ENCODE measurements at regions not wholly inside any gene's neighbourhood (a gene's known extent, or its start where the extent isn't known, plus 50 kb on each side); places are given as distances from the start of the nearest gene placed in this dataset.
"Not testable (repeated sequence)": the region's sequence is repeated elsewhere in the genome, so short reads cannot be mapped to it uniquely, and the experiment has no call there.

- Histone ChIP-seq H3K4me3 (IDR thresholded peaks at IDR 0.05; ENCODE audit: insufficient read depth, low read depth, low read length) (no peak overlapping the region), H3K27ac (no peak overlapping the region), H3K36me3 (ENCODE audit: insufficient read depth) (no peaks in the 10 kb centered on the region), H3K4me1 (ENCODE audit: low read depth, poor library complexity, severe bottlenecking) (no peaks in the 10 kb centered on the region), H4K20me1 (ENCODE audit: insufficient read depth) (no peaks in the 10 kb centered on the region), H3K27me3 (ENCODE audit: insufficient read depth, low read depth) (no peaks in the 10 kb centered on the region), H3K79me2 (ENCODE audit: insufficient read depth, low read depth) (no peaks in the 10 kb centered on the region), H3K9ac (no peak overlapping the region), H3K4me2 (no peak overlapping the region), H2AFZ (ENCODE audit: low read depth) (no peak overlapping the region)
- TF ChIP-seq CTCF (conservative IDR thresholded peaks at IDR 0.05; ENCODE audit: low read depth, low read length), result no peak
These were observed 99.5 kb downstream of the FMR1NB start for GRCh38 chrX:148080593-148080992.

- no peaks in the 10 kb centered on the region for H3K79me2 ChIP-seq (ENCODE audit: insufficient read depth, low read depth)
These were observed 103.5 kb downstream of the FMR1NB start for GRCh38 chrX:148084611-148085010.

GRCh38 chrX:148120151-148120550 is 139.0 kb downstream of the FMR1NB start:
- Histone ChIP-seq H3K79me2 (ENCODE audit: insufficient read depth, low read depth) (no peaks in the 10 kb centered on the region), H3K4me1 (ENCODE audit: low read depth, poor library complexity, severe bottlenecking) (no peaks in the 10 kb centered on the region), H3K4me3 (IDR thresholded peaks at IDR 0.05; ENCODE audit: insufficient read depth, low read depth, low read length) (no peak overlapping the region), H4K20me1 (ENCODE audit: insufficient read depth) (no peaks in the 10 kb centered on the region), H2AFZ (ENCODE audit: low read depth) (no peak overlapping the region), H3K4me2 (no peak overlapping the region), H3K9ac (no peak overlapping the region), H3K27ac (no peak overlapping the region), H3K36me3 (ENCODE audit: insufficient read depth) (no peaks in the 10 kb centered on the region), H3K27me3 (ENCODE audit: insufficient read depth, low read depth) (no peaks in the 10 kb centered on the region)
- no peak for TF ChIP-seq CTCF (conservative IDR thresholded peaks at IDR 0.05; ENCODE audit: low read depth, low read length)

More at GRCh38 chrX:148084611-148085010, 103.5 kb downstream of the FMR1NB start:
- Histone ChIP-seq H3K4me1 (ENCODE audit: low read depth, poor library complexity, severe bottlenecking) (no peaks in the 10 kb centered on the region), H3K4me2 (no peak overlapping the region), H3K4me3 (IDR thresholded peaks at IDR 0.05; ENCODE audit: insufficient read depth, low read depth, low read length) (no peak overlapping the region), H4K20me1 (ENCODE audit: insufficient read depth) (no peaks in the 10 kb centered on the region), H3K27ac (no peak overlapping the region), H3K36me3 (ENCODE audit: insufficient read depth) (no peaks in the 10 kb centered on the region), H2AFZ (ENCODE audit: low read depth) (no peak overlapping the region), H3K27me3 (ENCODE audit: insufficient read depth, low read depth) (no peaks in the 10 kb centered on the region), H3K9ac (no peak overlapping the region)
- TF ChIP-seq CTCF (conservative IDR thresholded peaks at IDR 0.05; ENCODE audit: low read depth, low read length), result no peak

GRCh38 chrX:148120999-148121623 is 140.0 kb downstream of the FMR1NB start:
- Histone ChIP-seq H3K27me3 (ENCODE audit: insufficient read depth, low read depth) (no peaks in the 10 kb centered on the region), H3K4me2 (no peak overlapping the region), H4K20me1 (ENCODE audit: insufficient read depth) (no peaks in the 10 kb centered on the region), H3K9ac (no peak overlapping the region), H3K4me1 (ENCODE audit: low read depth, poor library complexity, severe bottlenecking) (no peaks in the 10 kb centered on the region), H3K4me3 (IDR thresholded peaks at IDR 0.05; ENCODE audit: insufficient read depth, low read depth, low read length) (no peak overlapping the region), H3K27ac (no peak overlapping the region), H3K36me3 (ENCODE audit: insufficient read depth) (no peaks in the 10 kb centered on the region), H2AFZ (ENCODE audit: low read depth) (no peak overlapping the region), H3K79me2 (ENCODE audit: insufficient read depth, low read depth) (no peaks in the 10 kb centered on the region)
- TF ChIP-seq CTCF (conservative IDR thresholded peaks at IDR 0.05; ENCODE audit: low read depth, low read length), result no peak

- not testable (repeated sequence) for H3K36me3 ChIP-seq (ENCODE audit: insufficient read depth); H3K4me1 ChIP-seq (ENCODE audit: low read depth, poor library complexity, severe bottlenecking); H3K9ac ChIP-seq; H2AFZ ChIP-seq (ENCODE audit: low read depth); H4K20me1 ChIP-seq (ENCODE audit: insufficient read depth); H3K4me2 ChIP-seq; H3K79me2 ChIP-seq (ENCODE audit: insufficient read depth, low read depth); H3K27me3 ChIP-seq (ENCODE audit: insufficient read depth, low read depth); H3K4me3 ChIP-seq (IDR thresholded peaks at IDR 0.05; ENCODE audit: insufficient read depth, low read depth, low read length); H3K27ac ChIP-seq
These were observed 147.9 kb downstream of the FMR1NB start for GRCh38 chrX:148128872-148129505.

Data from KMS-11 (cell line).